ENCODE measurements at regions not wholly inside any gene's neighbourhood (a gene's known extent, or its start where the extent isn't known, plus 50 kb on each side); places are given as distances from the start of the nearest gene placed in this dataset.
A peak's percentile ranks its signal among the peaks of the same experiment; 100 is the strongest.

DNA sequence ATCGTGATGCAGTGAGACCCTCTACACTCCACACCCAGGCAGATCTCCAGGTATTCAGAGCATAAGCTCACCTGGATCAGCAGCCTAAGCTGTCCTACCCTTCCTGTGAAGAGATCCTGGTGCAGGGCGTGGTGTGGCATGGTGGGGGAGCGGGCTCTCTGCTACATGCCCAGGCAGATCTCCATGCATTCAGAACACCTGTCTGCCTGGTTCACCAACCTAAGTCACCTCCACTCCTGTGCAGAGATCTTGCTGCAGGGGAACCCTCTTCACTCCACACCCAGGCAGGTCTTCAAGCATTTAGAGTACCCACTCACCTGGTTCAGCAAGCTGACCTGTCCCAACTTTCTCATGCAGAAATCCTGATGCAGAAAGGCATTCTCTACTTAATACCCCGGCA, 394.4 kb upstream of the SEMA3A start:
- Mint-ChIP-seq H3K27ac (no peak overlapping the region), H3K36me3 (ENCODE audit: low read depth) (no peaks in the 10 kb centered on the region), H3K4me3 (no peak overlapping the region), H3K4me1 (ENCODE audit: low read depth) (peaks cover 8% of the 10 kb centered on the region), H3K27me3 (ENCODE audit: insufficient read depth) (no peaks in the 10 kb centered on the region), H3K9me3 (no peaks in the 10 kb centered on the region)
- TF ChIP-seq, protein P1, sequence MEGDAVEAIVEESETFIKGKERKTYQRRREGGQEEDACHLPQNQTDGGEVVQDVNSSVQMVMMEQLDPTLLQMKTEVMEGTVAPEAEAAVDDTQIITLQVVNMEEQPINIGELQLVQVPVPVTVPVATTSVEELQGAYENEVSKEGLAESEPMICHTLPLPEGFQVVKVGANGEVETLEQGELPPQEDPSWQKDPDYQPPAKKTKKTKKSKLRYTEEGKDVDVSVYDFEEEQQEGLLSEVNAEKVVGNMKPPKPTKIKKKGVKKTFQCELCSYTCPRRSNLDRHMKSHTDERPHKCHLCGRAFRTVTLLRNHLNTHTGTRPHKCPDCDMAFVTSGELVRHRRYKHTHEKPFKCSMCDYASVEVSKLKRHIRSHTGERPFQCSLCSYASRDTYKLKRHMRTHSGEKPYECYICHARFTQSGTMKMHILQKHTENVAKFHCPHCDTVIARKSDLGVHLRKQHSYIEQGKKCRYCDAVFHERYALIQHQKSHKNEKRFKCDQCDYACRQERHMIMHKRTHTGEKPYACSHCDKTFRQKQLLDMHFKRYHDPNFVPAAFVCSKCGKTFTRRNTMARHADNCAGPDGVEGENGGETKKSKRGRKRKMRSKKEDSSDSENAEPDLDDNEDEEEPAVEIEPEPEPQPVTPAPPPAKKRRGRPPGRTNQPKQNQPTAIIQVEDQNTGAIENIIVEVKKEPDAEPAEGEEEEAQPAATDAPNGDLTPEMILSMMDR (IDR thresholded peaks at IDR 0.05): no peak
- no peak for DNase-seq

GRCh38 chr7:84583331-84583730, 388.7 kb upstream of the SEMA3A start:
- H3K36me3 Mint-ChIP-seq (ENCODE audit: low read depth): no peaks in the 10 kb centered on the region
- DNase-seq: no peak
- TF ChIP-seq, protein P1 (IDR thresholded peaks at IDR 0.05): no peak
- H3K9me3 Mint-ChIP-seq: no peaks in the 10 kb centered on the region
- H3K27me3 Mint-ChIP-seq (ENCODE audit: insufficient read depth): no peaks in the 10 kb centered on the region
- no peaks in the 10 kb centered on the region for H3K4me1 Mint-ChIP-seq (ENCODE audit: low read depth)
- H3K27ac Mint-ChIP-seq: no peak overlapping the region
- no peak overlapping the region for H3K4me3 Mint-ChIP-seq

DNA sequence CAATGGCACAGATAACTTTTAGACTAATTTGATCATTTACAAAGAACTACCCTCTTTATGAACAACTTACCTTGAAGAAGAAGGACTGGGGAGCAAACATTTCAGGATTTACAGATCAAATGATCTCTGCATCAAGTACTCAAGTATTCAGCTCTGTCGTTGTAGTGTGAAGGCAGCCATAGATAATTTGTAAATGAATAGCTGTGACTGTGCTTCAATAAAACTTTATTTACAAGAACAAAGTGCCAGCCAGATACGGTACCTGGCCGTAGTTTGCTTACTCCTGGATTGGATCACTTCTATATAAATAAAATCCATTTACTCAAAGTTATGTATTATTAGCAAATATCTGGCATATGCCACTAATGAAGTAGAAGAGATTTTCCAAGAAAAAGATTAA, 388.2 kb upstream of the SEMA3A start:
- no peaks in the 10 kb centered on the region for H3K4me1 Mint-ChIP-seq (ENCODE audit: low read depth)
- no peaks in the 10 kb centered on the region for H3K9me3 Mint-ChIP-seq
- H3K27ac Mint-ChIP-seq: no peak overlapping the region
- TF ChIP-seq, protein P1 (IDR thresholded peaks at IDR 0.05): no peak
- H3K27me3 Mint-ChIP-seq (ENCODE audit: insufficient read depth): no peaks in the 10 kb centered on the region
- DNase-seq: no peak
- H3K36me3 Mint-ChIP-seq (ENCODE audit: low read depth): no peaks in the 10 kb centered on the region
- no peak overlapping the region for H3K4me3 Mint-ChIP-seq

- H3K4me3 Mint-ChIP-seq: no peak overlapping the region
- no peaks in the 10 kb centered on the region for H3K9me3 Mint-ChIP-seq
- peaks cover 4% of the 10 kb centered on the region; the same call in 1 of the 2 replicates for H3K4me1 Mint-ChIP-seq (ENCODE audit: low read depth)
- no peak overlapping the region for H3K27ac Mint-ChIP-seq
- TF ChIP-seq, protein P1 (IDR thresholded peaks at IDR 0.05): no peak
- H3K27me3 Mint-ChIP-seq (ENCODE audit: insufficient read depth): no peaks in the 10 kb centered on the region
- DNase-seq: no peak
- H3K36me3 Mint-ChIP-seq (ENCODE audit: low read depth): no peaks in the 10 kb centered on the region
These were observed 384.2 kb upstream of the SEMA3A start for GRCh38 chr7:84578825-84579224.

DNA sequence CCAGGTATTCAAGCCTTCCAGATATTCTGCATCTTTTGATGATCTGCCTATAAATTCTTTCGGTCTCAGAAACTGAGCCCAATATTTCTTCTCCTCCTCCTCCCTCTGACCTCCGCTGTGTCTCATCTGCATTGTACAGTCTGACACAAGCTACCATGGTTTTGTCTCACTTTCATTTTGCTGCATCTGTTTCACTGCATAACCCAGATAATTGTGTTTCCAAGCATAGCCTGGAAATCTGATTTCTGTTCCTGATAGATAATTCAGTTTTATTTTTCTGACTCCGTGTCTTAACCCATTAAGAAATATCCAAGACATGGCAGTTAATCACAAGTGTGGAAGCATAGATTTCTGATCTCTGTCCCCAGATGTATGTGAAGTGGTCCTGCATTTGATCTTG, 374.2 kb upstream of the SEMA3A start:
- H3K9me3 Mint-ChIP-seq: no peaks in the 10 kb centered on the region
- no peak for DNase-seq
- peaks cover 19% of the 10 kb centered on the region for H3K4me1 Mint-ChIP-seq (ENCODE audit: low read depth)

More for the DNA sequence above, 374.2 kb upstream of the SEMA3A start:
- TF ChIP-seq, protein P1 (IDR thresholded peaks at IDR 0.05): no peak
- Mint-ChIP-seq H3K27ac (peak overlapping the region; percentile 56; the same call in 1 of the 2 replicates), H3K4me3 (peak overlapping the region; percentile 84; the same call in 1 of the 2 replicates), H3K36me3 (ENCODE audit: low read depth) (no peaks in the 10 kb centered on the region), H3K27me3 (ENCODE audit: insufficient read depth) (no peaks in the 10 kb centered on the region; the same call in 1 of the 2 replicates)

Measured in HFFc6 (cell line).